H1 (cell line): ENCODE measurements at regions not wholly inside any gene's neighbourhood (a gene's known extent, or its start where the extent isn't known, plus 50 kb on each side); places are given as distances from the start of the nearest gene placed in this dataset.

ENCODE experiments used
- CTCF ChIA-PET: fragments of 300-600 bp; sonication (Branson Sonifier 250); formaldehyde crosslinking; loops from one replicate; lab custom pipeline; 2021; ENCODE audit not compliant: partially characterized antibody; lab: Charles Lee
- POLR2A ChIA-PET: fragments of 300-600 bp; sonication (Branson Sonifier 250); formaldehyde crosslinking; loops from one replicate; lab custom pipeline; 2021; ENCODE audit warnings: inconsistent platforms; ENCODE audit not compliant: partially characterized antibody; lab: Charles Lee
- DNase-seq, 2 experiments: peaks; one replicate each; pipeline versions ENCODE4 v3.0.0 to v3.0.0-alpha.2; 2010 to 2022; ENCODE audit warnings: low spot score in 2 of 2, low read depth in 1 of 2, mixed read lengths in 1 of 2
- FAIRE-seq: peaks from 2 replicates; lab custom pipeline; 2011; peaks lifted over from hg19 to GRCh38; lab: Jason Lieb, UNC
- H2AFZ ChIP-seq: 2 replicates; pipeline ENCODE4 v1.8.1; 2012; ENCODE audit warnings: low read length, inconsistent platforms
- H2AK5ac ChIP-seq: 2 replicates; pipeline ENCODE4 v1.6.1; 2013; ENCODE audit warnings: low read depth, low read length
- H2BK120ac ChIP-seq: replicated peaks from 2 replicates; pipeline ENCODE3; 2013; ENCODE audit warnings: low read depth, low read length, inconsistent platforms
- H2BK12ac ChIP-seq: 2 replicates; pipeline ENCODE4 v1.6.1; 2013; ENCODE audit warnings: low read depth, low read length
- H2BK15ac ChIP-seq: 2 replicates; pipeline ENCODE4 v1.6.1; 2013; ENCODE audit warnings: low read length
- H2BK20ac ChIP-seq: 2 replicates; pipeline ENCODE4 v1.6.1; 2013; ENCODE audit warnings: low read length
- H2BK5ac ChIP-seq: 2 replicates; pipeline ENCODE4 v1.6.1; 2013; ENCODE audit warnings: low read depth, low read length
- H3K14ac ChIP-seq: 2 replicates; pipeline ENCODE4 v1.6.1; 2013; ENCODE audit warnings: inconsistent platforms; ENCODE audit not compliant: insufficient read length
- H3K18ac ChIP-seq: 2 replicates; pipeline ENCODE4 v1.6.1; 2013; ENCODE audit warnings: low read length; ENCODE audit errors: extremely low read depth
- H3K23ac ChIP-seq: 2 replicates; pipeline ENCODE4 v1.6.1; 2013; ENCODE audit warnings: inconsistent platforms; ENCODE audit not compliant: insufficient read length
- H3K23me2 ChIP-seq: 2 replicates; pipeline ENCODE4 v1.6.1; 2013; ENCODE audit warnings: low read depth, low read length
- H3K27ac ChIP-seq: 2 replicates; pipeline ENCODE4 v1.6.1; 2011; ENCODE audit warnings: low read depth, low read length, inconsistent platforms
- H3K27me3 ChIP-seq, 4 experiments: replicated peaks in 1 of 4; 1 replicate in 1 of 4; 2 replicates in 3 of 4; pipeline versions ENCODE4 v1.6.1 to v1.8.1; 2011 to 2013; ENCODE audit warnings: low read length in 3 of 4, mild to moderate bottlenecking in 3 of 4, inconsistent platforms in 2 of 4, mixed read lengths in 2 of 4, moderate library complexity in 1 of 4; ENCODE audit not compliant: control insufficient read depth in 3 of 4, insufficient read depth in 3 of 4; ENCODE audit errors: extremely low read depth in 1 of 4
- H3K36me3 ChIP-seq, 4 experiments: 2 replicates each; pipeline versions ENCODE4 v1.6.1 to v1.8.1; 2011 to 2013; ENCODE audit warnings: mild to moderate bottlenecking in 4 of 4, low read length in 3 of 4, moderate library complexity in 2 of 4, control low read depth in 1 of 4, inconsistent platforms in 1 of 4; ENCODE audit not compliant: insufficient read depth in 4 of 4, control insufficient read depth in 2 of 4
- H3K4ac ChIP-seq: replicated peaks from 2 replicates; pipeline ENCODE3; 2013; ENCODE audit warnings: low read length, low read depth, mixed read lengths, inconsistent platforms; ENCODE audit not compliant: insufficient read length
- H3K4me1 ChIP-seq, 4 experiments: replicated peaks in 1 of 4; 1 replicate in 1 of 4; 2 replicates in 3 of 4; pipeline versions ENCODE4 v1.6.1 to v1.8.1; 2011 to 2013; ENCODE audit warnings: low read length in 3 of 4, inconsistent platforms in 2 of 4, mixed read lengths in 1 of 4; ENCODE audit not compliant: insufficient read depth in 4 of 4, control insufficient read depth in 3 of 4
- H3K4me2 ChIP-seq, 2 experiments: 2 replicates each; pipeline versions ENCODE4 v1.6.1 to v1.8.1; 2011 to 2013; ENCODE audit warnings: low read depth in 2 of 2, low read length in 2 of 2, control low read depth in 1 of 2, inconsistent platforms in 1 of 2, mild to moderate bottlenecking in 1 of 2; ENCODE audit not compliant: insufficient read depth in 1 of 2
- H3K4me3 ChIP-seq, 4 experiments: fragments of 200-600, 300-600 bp in 1 of 4; sonication (generic), shearing (Covaris generic), sonication (Bioruptor Twin) in 1 of 4; 2 replicates each; pipeline versions ENCODE4 v1.5.1 to v1.8.1; 2011 to 2016; ENCODE audit warnings: low read length in 4 of 4, low read depth in 3 of 4, control low read depth in 2 of 4, inconsistent platforms in 2 of 4, mild to moderate bottlenecking in 2 of 4, mixed read lengths in 1 of 4, moderate library complexity in 1 of 4; ENCODE audit not compliant: insufficient read depth in 2 of 4; ENCODE audit errors: extremely low read depth in 1 of 4
- H3K56ac ChIP-seq: replicated peaks from 2 replicates; pipeline ENCODE3; 2013; ENCODE audit warnings: low read depth, mild to moderate bottlenecking, mixed read lengths, low read length, inconsistent platforms; ENCODE audit not compliant: insufficient read length
- H3K79me1 ChIP-seq: 2 replicates; pipeline ENCODE4 v1.6.1; 2013; ENCODE audit warnings: low read depth, low read length, control low read depth
- H3K79me2 ChIP-seq, 2 experiments: 2 replicates each; pipeline versions ENCODE4 v1.6.1 to v1.8.1; 2012 to 2013; ENCODE audit warnings: low read length in 2 of 2, mild to moderate bottlenecking in 2 of 2, inconsistent platforms in 1 of 2; ENCODE audit not compliant: insufficient read depth in 2 of 2, control insufficient read depth in 1 of 2
- H3K9ac ChIP-seq, 4 experiments: replicated peaks in 1 of 4; 1 replicate in 1 of 4; 2 replicates in 3 of 4; pipeline versions ENCODE4 v1.6.1 to v1.8.1; 2011 to 2013; ENCODE audit warnings: low read depth in 3 of 4, low read length in 3 of 4, control low read depth in 2 of 4, mild to moderate bottlenecking in 2 of 4, moderate library complexity in 2 of 4, inconsistent platforms in 1 of 4; ENCODE audit errors: extremely low read depth in 1 of 4
- H3K9me3 ChIP-seq, 2 experiments: 2 replicates each; pipeline versions ENCODE4 v1.6.1 to v1.8.1; 2012 to 2013; ENCODE audit warnings: mild to moderate bottlenecking in 2 of 2, moderate library complexity in 2 of 2, control low read depth in 1 of 2, inconsistent platforms in 1 of 2, low read depth in 1 of 2, low read length in 1 of 2, mixed read lengths in 1 of 2; ENCODE audit not compliant: insufficient read depth in 2 of 2
- H4K20me1 ChIP-seq, 2 experiments: replicated peaks in 1 of 2; 2 replicates each; pipeline versions ENCODE3 to v1.8.1; 2011 to 2013; ENCODE audit warnings: inconsistent platforms in 2 of 2, low read length in 2 of 2, mild to moderate bottlenecking in 1 of 2; ENCODE audit not compliant: insufficient read depth in 2 of 2, control insufficient read depth in 1 of 2
- H4K5ac ChIP-seq: 2 replicates; pipeline ENCODE4 v1.6.1; 2013; ENCODE audit warnings: low read length, low read depth, mixed read lengths, inconsistent platforms; ENCODE audit not compliant: insufficient read length
- H4K8ac ChIP-seq: 2 replicates; pipeline ENCODE4 v1.8.0; 2013; ENCODE audit warnings: mild to moderate bottlenecking, moderate library complexity, low read length, inconsistent platforms; ENCODE audit not compliant: insufficient read depth; ENCODE audit errors: extremely low read depth
- H4K91ac ChIP-seq: replicated peaks from 2 replicates; pipeline ENCODE3; 2013; ENCODE audit warnings: low read length, mixed read lengths, inconsistent platforms; ENCODE audit not compliant: insufficient read length
- CHD2 ChIP-seq: IDR thresholded peaks from 2 replicates; pipeline ENCODE4 v1.6.1; 2012; ENCODE audit warnings: low read length, improper control_type of control experiment
- EGR1 ChIP-seq: IDR thresholded peaks from 2 replicates; pipeline ENCODE4 v1.6.1; 2011; ENCODE audit warnings: low read depth, low read length, borderline replicate concordance
- KDM4A ChIP-seq: IDR thresholded peaks from one replicate; pipeline ENCODE4 v1.7.1; 2012; ENCODE audit warnings: low read depth, mild to moderate bottlenecking, moderate library complexity, low read length, inconsistent platforms; ENCODE audit not compliant: severe bottlenecking
- RAD21 ChIP-seq, 2 experiments: IDR thresholded peaks in 1 of 2; conservative IDR thresholded peaks in 1 of 2; 2 replicates each; pipeline ENCODE4 v1.6.1; 2011; ENCODE audit warnings: low read depth in 2 of 2, low read length in 2 of 2, improper control_type of control experiment in 1 of 2, inconsistent platforms in 1 of 2, mild to moderate bottlenecking in 1 of 2, moderate library complexity in 1 of 2
- RFX5 ChIP-seq: IDR thresholded peaks from 2 replicates; pipeline ENCODE4 v1.6.1; 2011; ENCODE audit warnings: low read depth, low read length, improper control_type of control experiment, borderline replicate concordance
- SIN3A ChIP-seq, 2 experiments: IDR thresholded peaks in 1 of 2; conservative IDR thresholded peaks in 1 of 2; 2 replicates each; pipeline ENCODE4 v1.6.1; 2011 to 2012; ENCODE audit warnings: low read length in 2 of 2, improper control_type of control experiment in 1 of 2, low read depth in 1 of 2, mild to moderate bottlenecking in 1 of 2
- SRF ChIP-seq: IDR thresholded peaks from 2 replicates; pipeline ENCODE4 v1.6.1; 2011; ENCODE audit warnings: mild to moderate bottlenecking, low read depth, low read length, moderate library complexity
- TEAD4 ChIP-seq: IDR thresholded peaks from 2 replicates; pipeline ENCODE4 v1.6.1; 2012; ENCODE audit warnings: low read depth, low read length, inconsistent platforms, mixed read lengths
- ZNF274 ChIP-seq: IDR thresholded peaks from 2 replicates; pipeline ENCODE4 v1.7.0; 2012; ENCODE audit warnings: low read length, borderline replicate concordance; ENCODE audit errors: extremely low read depth
- WGBS, 2 experiments: shearing (Covaris generic) in 1 of 2; methylation state at CpG; one replicate each; pipeline versions ENCODE4 v1.1.6 to v1.1.7; 2013 to 2015; ENCODE audit warnings: low lambda C conversion rate in 2 of 2, mixed read lengths in 2 of 2, inconsistent platforms in 1 of 2, low coverage in 1 of 2, missing lambda C conversion rate in 1 of 2; ENCODE audit not compliant: insufficient replicate concordance in 2 of 2, insufficient coverage in 1 of 2, insufficient read length in 1 of 2; ENCODE audit errors: extremely low coverage in 1 of 2, missing lambda C conversion rate in 1 of 2; 5-methylcytosine and 5-hydroxymethylcytosine counted together
- TF ChIP-seq, protein P1 (sequence below): IDR thresholded peaks from 2 replicates; pipeline ENCODE4 v1.6.1; 2011; ENCODE audit warnings: low read length, improper control_type of control experiment

DNA sequence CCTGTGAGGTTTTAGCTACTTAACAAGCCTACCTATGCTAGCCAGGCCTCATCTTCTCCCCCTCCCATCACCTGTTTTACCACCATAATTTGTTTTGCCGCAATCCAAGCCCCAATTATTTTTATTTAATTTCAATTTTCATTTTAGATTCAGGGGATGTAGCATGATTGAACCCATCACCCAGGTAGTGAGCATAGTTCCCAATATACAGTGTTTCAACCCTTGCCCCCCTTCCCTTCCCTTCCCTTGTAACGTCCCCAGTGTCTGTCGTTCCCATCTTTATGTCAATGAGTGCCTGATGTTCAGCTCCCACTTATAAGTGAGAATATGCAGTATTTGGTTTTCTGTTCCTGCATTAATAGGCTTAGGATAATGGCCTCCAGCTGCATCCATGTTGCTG is 885.0 kb downstream of the UQCRFS1 start:
- no peak overlapping the region for H2BK20ac ChIP-seq
- H3K27me3 ChIP-seq, result no peaks in the 10 kb centered on the region
- no peak overlapping the region for H4K8ac ChIP-seq
- no peak overlapping the region for H4K91ac ChIP-seq
- no peaks in the 10 kb centered on the region for H3K79me2 ChIP-seq
- POLR2A ChIA-PET, result no interaction called here
- H3K56ac ChIP-seq, result no peak overlapping the region
- H3K4me2 ChIP-seq, result no peak overlapping the region
- no peak overlapping the region for H3K18ac ChIP-seq
- CTCF ChIA-PET, result interaction anchor here (1.0 to 20.3 kb wide), 9 partner anchors 10 to 357 kb away, joined by 3 to 289 read pairs (median 6); no protein-coding TSS in a partner anchor
- no peaks in the 10 kb centered on the region for H3K36me3 ChIP-seq
- H3K4me1 ChIP-seq, result peaks cover 0 to 6% (median 5%) of the 10 kb centered on the region in 4 experiments; a peak in 3 of 7 replicates
- H2BK120ac ChIP-seq, result no peak overlapping the region
- H4K20me1 ChIP-seq, result no peaks in the 10 kb centered on the region
- no peak overlapping the region for H4K5ac ChIP-seq
- H2AFZ ChIP-seq, result no peak overlapping the region
- no peak overlapping the region for H3K23ac ChIP-seq
- no peak overlapping the region for H2BK5ac ChIP-seq
- no peak for DNase-seq
- H3K9ac ChIP-seq, result no peak overlapping the region
- H3K4ac ChIP-seq, result no peak overlapping the region
- no peak overlapping the region for H2BK12ac ChIP-seq
- no peak overlapping the region for H3K27ac ChIP-seq
- H3K23me2 ChIP-seq, result no peaks in the 10 kb centered on the region
- H3K14ac ChIP-seq, result no peak overlapping the region
- no peaks in the 10 kb centered on the region for H3K79me1 ChIP-seq
- 80% methylated on average over 1 of the region's 3 CpGs; no CpG with 5 or more reads in 1 of the 2 experiments for WGBS, 2 experiments
- H2BK15ac ChIP-seq, result no peak overlapping the region
- no peak overlapping the region for H2AK5ac ChIP-seq
- peaks cover 5 to 7% of the 10 kb centered on the region in 2 experiments; a peak in 2 of 4 replicates for H3K9me3 ChIP-seq
- H3K4me3 ChIP-seq, result no peak overlapping the region
- FAIRE-seq, result no peak
- TF ChIP-seq ZNF274, result no peak
- TF ChIP-seq, protein P1, sequence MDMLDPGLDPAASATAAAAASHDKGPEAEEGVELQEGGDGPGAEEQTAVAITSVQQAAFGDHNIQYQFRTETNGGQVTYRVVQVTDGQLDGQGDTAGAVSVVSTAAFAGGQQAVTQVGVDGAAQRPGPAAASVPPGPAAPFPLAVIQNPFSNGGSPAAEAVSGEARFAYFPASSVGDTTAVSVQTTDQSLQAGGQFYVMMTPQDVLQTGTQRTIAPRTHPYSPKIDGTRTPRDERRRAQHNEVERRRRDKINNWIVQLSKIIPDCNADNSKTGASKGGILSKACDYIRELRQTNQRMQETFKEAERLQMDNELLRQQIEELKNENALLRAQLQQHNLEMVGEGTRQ, result no peak
- no peak for TF ChIP-seq SIN3A (conservative IDR thresholded peaks at IDR 0.05 in 1 of 2, IDR thresholded peaks at IDR 0.05 in 1 of 2; ENCODE audit: low read depth in 1 of 2, low read length in 2 of 2)
- TF ChIP-seq SRF, result no peak
- no peak for TF ChIP-seq KDM4A
- no peak for TF ChIP-seq RAD21 (IDR thresholded peaks at IDR 0.05 in 1 of 2, conservative IDR thresholded peaks at IDR 0.05 in 1 of 2; ENCODE audit: low read depth in 2 of 2, low read length in 2 of 2)
- TF ChIP-seq RFX5, result no peak
- no peak for TF ChIP-seq EGR1
- no peak for TF ChIP-seq CHD2
- no peak for TF ChIP-seq TEAD4
